Natural killer cell (primary cell): ENCODE measurements at regions not wholly inside any gene's neighbourhood (a gene's known extent, or its start where the extent isn't known, plus 50 kb on each side); places are given as distances from the start of the nearest gene placed in this dataset.

Experiments
- ATAC-seq, 3 donors: fragments of 150-1000 bp in 2 of 3; fragments of 200-7000 bp in 1 of 3; cut with Tn5 transposase; 1 replicate in 1 of 3; 2 replicates in 2 of 3; pipeline ENCODE4 v1.10.0; 2021; ENCODE audit warnings: mild to moderate bottlenecking in 2 of 3, moderate library complexity in 2 of 3
- DNase-seq, 2 donors: peaks; one replicate each; pipeline versions ENCODE4 v3.0.0 to v3.0.0-alpha.2; 2013 to 2021; ENCODE audit warnings: mixed read lengths in 1 of 2
- H3K27ac ChIP-seq: one replicate; pipeline ENCODE4 v1.5.1; 2013; ENCODE audit warnings: mild to moderate bottlenecking, low read length
- H3K27me3 ChIP-seq: one replicate; pipeline ENCODE4 v1.6.1; 2013; ENCODE audit warnings: low read length; ENCODE audit not compliant: control insufficient read depth, insufficient read depth
- H3K36me3 ChIP-seq: one replicate; pipeline ENCODE4 v1.6.1; 2013; ENCODE audit warnings: low read length; ENCODE audit not compliant: control insufficient read depth, insufficient read depth
- H3K4me1 ChIP-seq: one replicate; pipeline ENCODE4 v1.6.1; 2013; ENCODE audit warnings: low read length; ENCODE audit not compliant: control insufficient read depth, insufficient read depth
- H3K4me3 ChIP-seq: one replicate; pipeline ENCODE4 v1.5.1; 2013; ENCODE audit warnings: low read length
- H3K9me3 ChIP-seq: one replicate; pipeline ENCODE4 v1.6.1; 2013; ENCODE audit warnings: low read length; ENCODE audit not compliant: control insufficient read depth, insufficient read depth
- H3K27ac Mint-ChIP-seq, 2 donors: one replicate each; pipeline ENCODE4 v1.8.0; 2022; ENCODE audit warnings: mild to moderate bottlenecking in 2 of 2, mixed read lengths in 2 of 2, moderate library complexity in 1 of 2
- H3K27me3 Mint-ChIP-seq, 2 donors: one replicate each; pipeline ENCODE4 v1.8.0; 2022; ENCODE audit warnings: low read depth in 2 of 2, mixed read lengths in 2 of 2
- H3K36me3 Mint-ChIP-seq: one replicate; pipeline ENCODE4 v1.8.0; 2022; ENCODE audit warnings: mixed read lengths
- H3K4me1 Mint-ChIP-seq, 2 donors: one replicate each; pipeline ENCODE4 v1.8.0; 2022; ENCODE audit warnings: mixed read lengths in 2 of 2
- H3K4me3 Mint-ChIP-seq: one replicate; pipeline ENCODE4 v1.8.0; 2022; ENCODE audit warnings: mild to moderate bottlenecking, moderate library complexity, mixed read lengths
- H3K9me3 Mint-ChIP-seq, 2 donors: one replicate each; pipeline ENCODE4 v1.8.0; 2022; ENCODE audit warnings: mixed read lengths in 2 of 2
- WGBS: methylation state at CpG from one replicate; pipeline ENCODE4 v1.1.7; 2013; ENCODE audit warnings: missing lambda C conversion rate; ENCODE audit not compliant: insufficient coverage; 5-methylcytosine and 5-hydroxymethylcytosine counted together
- intact Hi-C: fragments of 100-400 bp; cut with micrococcal nuclease; formaldehyde crosslinking; loops from one replicate; pipeline ENCODE4 v1.14.2; 2022
- TF ChIP-seq, protein P1 (sequence below): fragments of 200-600 bp; IDR thresholded peaks from one replicate; pipeline ENCODE4 v1.8.0; 2022; ENCODE audit warnings: antibody characterized with exemption

DNA sequence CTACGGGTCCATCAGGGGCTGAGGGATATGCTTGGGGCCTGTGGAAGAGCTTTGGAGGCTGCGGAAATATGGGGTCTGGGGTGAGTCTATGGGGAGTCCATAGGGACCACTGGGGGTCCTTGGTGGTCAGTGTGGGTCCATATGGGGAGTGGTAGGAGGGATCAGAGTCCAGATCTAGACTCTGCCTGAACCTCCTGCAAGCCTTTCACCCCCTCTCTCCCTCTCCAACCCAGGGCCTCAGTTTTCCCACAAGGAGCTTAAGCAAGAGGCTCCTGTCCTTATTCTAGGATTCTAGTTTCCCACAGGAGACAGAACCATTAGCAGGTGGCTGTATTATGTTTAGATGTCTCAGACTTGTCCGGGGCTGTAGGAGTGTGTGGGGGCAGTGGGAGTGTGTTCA is 161.9 kb upstream of the TSHZ3 start:
- intact Hi-C loops: no loop called here
- Histone ChIP-seq H3K4me1 (no peaks in the 10 kb centered on the region), H3K27me3 (no peaks in the 10 kb centered on the region), H3K27ac (no peak overlapping the region), H3K9me3 (no peaks in the 10 kb centered on the region), H3K4me3 (no peak overlapping the region), H3K36me3 (no peaks in the 10 kb centered on the region)
- peak in 1 of 3 donors; percentile 36 for ATAC-seq
- TF ChIP-seq, protein P1, sequence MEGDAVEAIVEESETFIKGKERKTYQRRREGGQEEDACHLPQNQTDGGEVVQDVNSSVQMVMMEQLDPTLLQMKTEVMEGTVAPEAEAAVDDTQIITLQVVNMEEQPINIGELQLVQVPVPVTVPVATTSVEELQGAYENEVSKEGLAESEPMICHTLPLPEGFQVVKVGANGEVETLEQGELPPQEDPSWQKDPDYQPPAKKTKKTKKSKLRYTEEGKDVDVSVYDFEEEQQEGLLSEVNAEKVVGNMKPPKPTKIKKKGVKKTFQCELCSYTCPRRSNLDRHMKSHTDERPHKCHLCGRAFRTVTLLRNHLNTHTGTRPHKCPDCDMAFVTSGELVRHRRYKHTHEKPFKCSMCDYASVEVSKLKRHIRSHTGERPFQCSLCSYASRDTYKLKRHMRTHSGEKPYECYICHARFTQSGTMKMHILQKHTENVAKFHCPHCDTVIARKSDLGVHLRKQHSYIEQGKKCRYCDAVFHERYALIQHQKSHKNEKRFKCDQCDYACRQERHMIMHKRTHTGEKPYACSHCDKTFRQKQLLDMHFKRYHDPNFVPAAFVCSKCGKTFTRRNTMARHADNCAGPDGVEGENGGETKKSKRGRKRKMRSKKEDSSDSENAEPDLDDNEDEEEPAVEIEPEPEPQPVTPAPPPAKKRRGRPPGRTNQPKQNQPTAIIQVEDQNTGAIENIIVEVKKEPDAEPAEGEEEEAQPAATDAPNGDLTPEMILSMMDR: no peak
- no peak overlapping the region for H3K27ac Mint-ChIP-seq
- no peak overlapping the region for H3K4me3 Mint-ChIP-seq
- 84% methylated on average over 3 of the region's 3 CpGs for WGBS
- H3K4me1 Mint-ChIP-seq: no peaks in the 10 kb centered on the region
- H3K36me3 Mint-ChIP-seq: no peaks in the 10 kb centered on the region
- H3K27me3 Mint-ChIP-seq: peaks cover 16 to 17% of the 10 kb centered on the region in 2 donors
- no peaks in the 10 kb centered on the region for H3K9me3 Mint-ChIP-seq
- no peak for DNase-seq

- Mint-ChIP-seq H3K36me3 (no peaks in the 10 kb centered on the region), H3K27me3 (peaks cover 14 to 17% of the 10 kb centered on the region in 2 donors), H3K9me3 (no peaks in the 10 kb centered on the region), H3K4me3 (no peak overlapping the region), H3K27ac (no peak overlapping the region), H3K4me1 (no peaks in the 10 kb centered on the region)
- TF ChIP-seq, protein P1: no peak
- Histone ChIP-seq H3K4me1 (no peaks in the 10 kb centered on the region), H3K36me3 (no peaks in the 10 kb centered on the region), H3K9me3 (no peaks in the 10 kb centered on the region), H3K27me3 (no peaks in the 10 kb centered on the region), H3K27ac (no peak overlapping the region), H3K4me3 (no peak overlapping the region)
- intact Hi-C loops: no loop called here
- DNase-seq (no peak), ATAC-seq (no peak)
- WGBS: 93% methylated on average over 5 of the region's 5 CpGs
These were observed 162.5 kb upstream of the TSHZ3 start for GRCh38 chr19:31511696-31512095.

- no peaks in the 10 kb centered on the region for H3K36me3 ChIP-seq
- H3K27me3 ChIP-seq: no peaks in the 10 kb centered on the region
- DNase-seq (no peak), ATAC-seq (no peak)
- Mint-ChIP-seq H3K4me1 (no peaks in the 10 kb centered on the region), H3K27me3 (peaks cover 12 to 15% of the 10 kb centered on the region in 2 donors), H3K9me3 (no peaks in the 10 kb centered on the region), H3K27ac (no peak overlapping the region), H3K4me3 (no peak overlapping the region), H3K36me3 (no peaks in the 10 kb centered on the region)
- 74% methylated on average over 10 of the region's 10 CpGs for whole genome bisulfite sequencing
- no peaks in the 10 kb centered on the region for H3K9me3 ChIP-seq
- no peak overlapping the region for H3K4me3 ChIP-seq
- intact Hi-C loops: no loop called here
- no peak overlapping the region for H3K27ac ChIP-seq
- no peaks in the 10 kb centered on the region for H3K4me1 ChIP-seq
- TF ChIP-seq, protein P1: no peak
These were observed 163.1 kb upstream of the TSHZ3 start for GRCh38 chr19:31512181-31512970.

DNA sequence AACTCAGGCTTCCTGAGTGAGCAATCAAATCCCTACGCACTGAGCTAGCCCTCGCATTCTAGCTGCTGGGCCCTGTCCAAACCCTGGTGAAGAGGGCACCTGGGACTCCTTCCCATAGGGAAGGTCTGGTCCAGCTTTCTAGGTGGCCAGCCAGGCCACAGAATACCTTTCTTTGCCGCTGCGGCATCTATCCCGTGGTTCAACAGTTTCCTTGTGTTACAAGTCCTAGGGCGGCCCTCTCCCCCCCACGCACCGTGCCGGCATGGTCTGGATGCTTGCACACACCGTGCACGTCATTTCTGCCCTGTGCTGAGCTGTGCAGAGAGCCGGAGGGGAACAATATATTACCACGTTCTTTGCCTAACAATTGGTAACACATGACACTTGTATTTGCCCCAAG is 164.6 kb upstream of the TSHZ3 start:
- no peaks in the 10 kb centered on the region for H3K36me3 ChIP-seq
- Mint-ChIP-seq H3K4me3 (no peak overlapping the region), H3K4me1 (no peaks in the 10 kb centered on the region), H3K27me3 (peaks cover 5 to 6% of the 10 kb centered on the region in 2 donors), H3K27ac (no peak overlapping the region), H3K9me3 (no peaks in the 10 kb centered on the region), H3K36me3 (no peaks in the 10 kb centered on the region)
- WGBS: 95% methylated on average over 13 of the region's 13 CpGs
- TF ChIP-seq, protein P1: no peak
- intact Hi-C loops: no loop called here
- H3K27ac ChIP-seq: no peak overlapping the region
- DNase-seq (no peak), ATAC-seq (no peak)
- H3K4me3 ChIP-seq: no peak overlapping the region
- no peaks in the 10 kb centered on the region for H3K27me3 ChIP-seq
- no peaks in the 10 kb centered on the region for H3K4me1 ChIP-seq
- H3K9me3 ChIP-seq: no peaks in the 10 kb centered on the region
